ENCODE measurements at regions not wholly inside any gene's neighbourhood (a gene's known extent, or its start where the extent isn't known, plus 50 kb on each side); places are given as distances from the start of the nearest gene placed in this dataset.
A peak's percentile ranks its signal among the peaks of the same experiment; 100 is the strongest.

GRCh38 chr2:204278454-204278853 lies 266.8 kb upstream of the PARD3B start:
- no peak for DNase-seq

- no peak for DNase-seq
These were observed 265.5 kb upstream of the PARD3B start for GRCh38 chr2:204279819-204280218.

- no peak for DNase-seq
These were observed 265.0 kb upstream of the PARD3B start for GRCh38 chr2:204280262-204280668.

GRCh38 chr2:204282081-204282480 lies 263.2 kb upstream of the PARD3B start:
- no peak for DNase-seq

- DNase-seq: no peak
These were observed 262.8 kb upstream of the PARD3B start for GRCh38 chr2:204282525-204282924.

- DNase-seq: no peak
These were observed 256.2 kb upstream of the PARD3B start for GRCh38 chr2:204289066-204289465.

- no peak for DNase-seq
These were observed 252.8 kb upstream of the PARD3B start for GRCh38 chr2:204292439-204292838.

GRCh38 chr2:204293884-204294747 lies 251.2 kb upstream of the PARD3B start:
- DNase-seq: no peak

- DNase-seq: no peak
These were observed 246.9 kb upstream of the PARD3B start for GRCh38 chr2:204298404-204298803.

- no peak for DNase-seq
These were observed 245.5 kb upstream of the PARD3B start for GRCh38 chr2:204299766-204300165.

GRCh38 chr2:204306667-204307066 lies 238.6 kb upstream of the PARD3B start:
- no peak for DNase-seq

GRCh38 chr2:204312105-204312504 lies 233.2 kb upstream of the PARD3B start:
- no peak for DNase-seq

- DNase-seq: no peak
These were observed 232.0 kb upstream of the PARD3B start for GRCh38 chr2:204313256-204313655.

GRCh38 chr2:204315236-204315662 lies 230.0 kb upstream of the PARD3B start:
- DNase-seq: no peak

- no peak for DNase-seq
These were observed 227.6 kb upstream of the PARD3B start for GRCh38 chr2:204317640-204318039.

- DNase-seq: no peak
These were observed 224.1 kb upstream of the PARD3B start for GRCh38 chr2:204321027-204321800.

- DNase-seq: no peak
These were observed 223.1 kb upstream of the PARD3B start for GRCh38 chr2:204321910-204322751.

- DNase-seq: peak; percentile 32
These were observed 219.8 kb upstream of the PARD3B start for GRCh38 chr2:204325468-204325867.

- DNase-seq: no peak
These were observed 216.9 kb upstream of the PARD3B start for GRCh38 chr2:204328373-204328772.

- no peak for DNase-seq
These were observed 216.3 kb upstream of the PARD3B start for GRCh38 chr2:204329016-204329415.

- no peak for DNase-seq
These were observed 215.7 kb upstream of the PARD3B start for GRCh38 chr2:204329532-204329931.

GRCh38 chr2:204331180-204331579 lies 214.1 kb upstream of the PARD3B start:
- DNase-seq: no peak

- DNase-seq: no peak
These were observed 213.3 kb upstream of the PARD3B start for GRCh38 chr2:204331988-204332387.

Data from activated CD8-positive, alpha-beta memory T cell treated with anti-CD3 and anti-CD28 coated beads, Interleukin-2, amount 50 U/mL, for 4 hours (primary cell).